Right atrium auricular region (tissue), 2 donors: ENCODE measurements at regions not wholly inside any gene's neighbourhood (a gene's known extent, or its start where the extent isn't known, plus 50 kb on each side); places are given as distances from the start of the nearest gene placed in this dataset.

ENCODE experiments used
- DNase-seq: peaks from one replicate; pipeline ENCODE4 v3.0.0-alpha.2; 2019; ENCODE audit warnings: low spot score
- H3K27ac ChIP-seq, 2 donors: fragments of 200-600 bp; sonication (generic); 1 replicate in 1 of 2; 2 replicates in 1 of 2; pipeline ENCODE4 v1.5.1; 2016 to 2019
- H3K27me3 ChIP-seq, 2 donors: fragments of 200-600 bp; sonication (generic); one replicate each; pipeline versions ENCODE4 v1.5.1 to v1.6.0; 2017 to 2019
- H3K36me3 ChIP-seq: fragments of 200-600 bp; sonication (generic); one replicate; pipeline ENCODE4 v1.5.1; 2016
- H3K4me1 ChIP-seq, 2 donors: fragments of 200-600 bp; sonication (generic); one replicate each; pipeline versions ENCODE4 v1.5.1 to v1.6.0; 2017 to 2019
- H3K4me3 ChIP-seq, 2 donors: fragments of 200-600 bp; sonication (generic); 1 replicate in 1 of 2; 2 replicates in 1 of 2; pipeline ENCODE4 v1.5.1; 2017 to 2019; ENCODE audit warnings: mild to moderate bottlenecking in 1 of 2, moderate library complexity in 1 of 2
- H3K9me3 ChIP-seq, 2 donors: fragments of 200-600 bp; sonication (generic); one replicate each; pipeline ENCODE4 v1.5.1; 2019
- TF ChIP-seq, protein P1 (sequence below), 2 donors: fragments of 200-600 bp; sonication (generic); IDR thresholded peaks; one replicate each; pipeline ENCODE4 v1.5.1; 2019; ENCODE audit warnings: antibody characterized with exemption in 2 of 2

DNA sequence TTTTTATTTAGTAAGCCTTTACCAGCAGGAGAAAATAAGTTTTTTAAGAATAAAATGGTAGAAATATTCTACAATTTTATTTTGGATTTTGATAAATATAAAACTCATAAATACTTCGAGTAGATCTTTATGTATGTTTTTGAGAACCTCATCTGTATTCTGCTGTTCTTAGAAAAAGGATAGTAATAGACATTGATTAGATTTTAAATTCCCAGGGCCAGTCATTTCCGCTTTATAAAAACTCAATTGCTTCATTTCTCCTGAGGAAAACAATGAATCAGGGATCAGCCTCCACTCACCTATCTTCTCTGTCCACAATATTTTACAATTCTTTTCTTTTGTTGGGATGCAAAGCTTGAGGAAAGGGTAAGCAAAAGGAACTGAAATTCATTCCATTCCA lies 1983.5 kb upstream of the C9orf72 start:
- no peaks in the 10 kb centered on the region for H3K4me1 ChIP-seq
- peaks cover 0 to 3% of the 10 kb centered on the region in 2 donors for H3K9me3 ChIP-seq
- H3K27me3 ChIP-seq, result no peaks in the 10 kb centered on the region
- TF ChIP-seq, protein P1, sequence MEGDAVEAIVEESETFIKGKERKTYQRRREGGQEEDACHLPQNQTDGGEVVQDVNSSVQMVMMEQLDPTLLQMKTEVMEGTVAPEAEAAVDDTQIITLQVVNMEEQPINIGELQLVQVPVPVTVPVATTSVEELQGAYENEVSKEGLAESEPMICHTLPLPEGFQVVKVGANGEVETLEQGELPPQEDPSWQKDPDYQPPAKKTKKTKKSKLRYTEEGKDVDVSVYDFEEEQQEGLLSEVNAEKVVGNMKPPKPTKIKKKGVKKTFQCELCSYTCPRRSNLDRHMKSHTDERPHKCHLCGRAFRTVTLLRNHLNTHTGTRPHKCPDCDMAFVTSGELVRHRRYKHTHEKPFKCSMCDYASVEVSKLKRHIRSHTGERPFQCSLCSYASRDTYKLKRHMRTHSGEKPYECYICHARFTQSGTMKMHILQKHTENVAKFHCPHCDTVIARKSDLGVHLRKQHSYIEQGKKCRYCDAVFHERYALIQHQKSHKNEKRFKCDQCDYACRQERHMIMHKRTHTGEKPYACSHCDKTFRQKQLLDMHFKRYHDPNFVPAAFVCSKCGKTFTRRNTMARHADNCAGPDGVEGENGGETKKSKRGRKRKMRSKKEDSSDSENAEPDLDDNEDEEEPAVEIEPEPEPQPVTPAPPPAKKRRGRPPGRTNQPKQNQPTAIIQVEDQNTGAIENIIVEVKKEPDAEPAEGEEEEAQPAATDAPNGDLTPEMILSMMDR (IDR thresholded peaks at IDR 0.05), result no peak
- DNase-seq, result no peak
- H3K4me3 ChIP-seq, result no peak overlapping the region
- H3K27ac ChIP-seq, result no peak overlapping the region
- no peaks in the 10 kb centered on the region for H3K36me3 ChIP-seq

DNA sequence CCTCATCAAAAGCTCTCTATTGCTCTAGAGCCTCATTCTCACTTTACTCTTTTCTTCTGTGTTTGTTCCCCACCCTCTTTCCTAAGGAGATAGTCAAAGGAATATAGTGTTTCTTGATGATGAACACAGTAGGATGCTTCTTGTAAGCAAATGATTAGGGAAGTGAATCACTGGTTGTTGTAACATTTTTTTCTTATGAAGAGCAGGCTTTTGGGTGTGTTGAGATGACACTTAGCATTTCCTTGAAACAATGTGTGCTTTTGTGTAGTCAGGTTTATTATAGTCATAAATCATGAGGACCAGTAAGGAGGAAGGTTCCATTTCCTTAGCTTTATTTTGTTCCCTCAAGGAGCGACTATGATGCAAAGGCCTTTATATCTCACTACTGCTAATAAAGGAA lies 1991.3 kb upstream of the C9orf72 start:
- DNase-seq, result no peak
- no peaks in the 10 kb centered on the region for H3K36me3 ChIP-seq
- TF ChIP-seq, protein P1 (IDR thresholded peaks at IDR 0.05), result no peak
- H3K27me3 ChIP-seq, result no peaks in the 10 kb centered on the region
- H3K4me3 ChIP-seq, result no peak overlapping the region
- H3K9me3 ChIP-seq, result no peaks in the 10 kb centered on the region
- no peaks in the 10 kb centered on the region for H3K4me1 ChIP-seq
- H3K27ac ChIP-seq, result no peak overlapping the region

DNA sequence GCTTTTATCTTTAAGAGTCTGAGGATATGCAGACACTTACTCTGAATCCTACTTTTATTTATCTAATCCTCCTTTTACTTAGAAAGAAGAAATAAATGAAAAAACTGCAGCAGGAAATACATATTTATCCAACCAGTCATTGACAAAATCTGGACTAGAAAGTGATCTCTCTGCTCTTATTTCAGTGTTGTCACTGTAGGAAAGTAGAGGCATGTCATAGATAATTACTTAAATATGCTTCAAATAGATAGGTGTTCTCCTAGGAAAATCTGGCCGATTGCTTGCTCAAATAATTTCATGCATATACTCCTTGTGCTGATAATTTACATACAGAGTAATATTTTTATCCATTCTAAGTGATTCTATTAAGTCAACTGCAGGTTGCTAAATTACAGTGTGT lies 2001.9 kb upstream of the C9orf72 start:
- Histone ChIP-seq H3K36me3 (no peaks in the 10 kb centered on the region), H3K4me1 (no peaks in the 10 kb centered on the region), H3K27me3 (no peaks in the 10 kb centered on the region), H3K27ac (no peak overlapping the region), H3K4me3 (no peak overlapping the region), H3K9me3 (no peaks in the 10 kb centered on the region)
- no peak for DNase-seq
- TF ChIP-seq, protein P1 (IDR thresholded peaks at IDR 0.05), result no peak

DNA sequence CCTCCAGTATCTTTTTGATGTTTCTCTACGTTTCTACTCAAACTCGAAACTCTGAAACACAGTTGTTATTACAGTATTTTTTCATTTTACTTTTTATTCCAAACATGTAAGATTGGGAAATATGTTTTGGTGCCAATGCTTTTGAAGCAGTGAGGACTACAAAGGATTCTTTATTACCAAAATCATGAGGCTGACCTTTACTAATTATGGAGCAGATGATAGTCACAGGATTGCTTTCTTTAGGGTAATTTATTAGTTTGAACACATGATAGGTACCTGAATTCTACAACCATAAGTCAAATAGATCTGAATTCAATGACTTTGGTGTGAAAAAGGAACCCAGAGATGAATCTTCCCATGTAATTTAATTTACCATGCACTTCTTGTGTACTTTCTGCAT lies 2015.1 kb upstream of the C9orf72 start:
- Histone ChIP-seq H3K4me3 (no peak overlapping the region), H3K27ac (no peak overlapping the region), H3K4me1 (no peaks in the 10 kb centered on the region), H3K36me3 (no peaks in the 10 kb centered on the region), H3K9me3 (no peaks in the 10 kb centered on the region), H3K27me3 (no peaks in the 10 kb centered on the region)
- TF ChIP-seq, protein P1 (IDR thresholded peaks at IDR 0.05), result no peak
- no peak for DNase-seq

DNA sequence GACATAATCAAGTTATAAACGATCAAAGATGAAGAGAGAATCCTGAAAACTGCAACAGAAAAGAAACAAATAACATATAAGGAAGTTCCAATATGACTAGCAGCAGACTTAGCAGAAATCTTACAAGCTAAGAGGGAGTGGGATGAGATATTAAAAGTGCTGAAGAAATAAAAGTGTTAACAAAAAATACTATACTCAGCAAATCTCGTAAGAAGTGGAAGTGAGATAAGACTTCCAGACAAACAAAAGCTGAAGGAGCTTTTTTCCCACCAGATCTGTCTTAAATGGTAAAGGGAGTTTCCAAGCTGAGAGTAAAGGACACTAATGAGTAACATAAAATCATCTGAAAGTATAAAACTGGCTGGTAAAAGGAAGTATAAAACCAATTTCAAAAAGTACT lies 2036.0 kb upstream of the C9orf72 start:
- H3K36me3 ChIP-seq, result no peaks in the 10 kb centered on the region
- DNase-seq, result no peak
- H3K4me1 ChIP-seq, result no peaks in the 10 kb centered on the region
- H3K9me3 ChIP-seq, result no peaks in the 10 kb centered on the region
- no peaks in the 10 kb centered on the region for H3K27me3 ChIP-seq
- no peak overlapping the region for H3K4me3 ChIP-seq
- TF ChIP-seq, protein P1 (IDR thresholded peaks at IDR 0.05), result no peak
- no peak overlapping the region for H3K27ac ChIP-seq

DNA sequence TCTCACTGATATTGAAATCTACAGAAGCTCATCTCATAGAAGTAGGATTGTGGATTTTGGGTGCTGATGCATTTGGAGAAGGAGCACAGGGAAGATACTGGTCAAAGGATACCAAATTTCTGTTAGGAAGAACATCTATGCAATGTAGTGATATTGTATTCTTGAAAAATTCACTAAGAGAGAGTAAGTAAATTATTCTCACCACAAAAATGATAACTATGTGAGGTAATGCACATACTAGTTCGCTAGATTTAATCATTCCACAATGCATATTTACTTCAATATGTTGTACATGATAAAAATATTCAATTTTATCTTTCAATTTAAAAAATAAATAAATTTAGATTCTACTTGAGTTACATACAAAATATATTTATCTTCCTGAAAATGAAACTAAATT lies 2040.5 kb upstream of the C9orf72 start:
- Histone ChIP-seq H3K9me3 (no peaks in the 10 kb centered on the region), H3K4me3 (no peak overlapping the region), H3K4me1 (no peaks in the 10 kb centered on the region), H3K36me3 (no peaks in the 10 kb centered on the region), H3K27ac (no peak overlapping the region), H3K27me3 (no peaks in the 10 kb centered on the region)
- TF ChIP-seq, protein P1 (IDR thresholded peaks at IDR 0.05), result no peak
- DNase-seq, result no peak
